ENCODE measurements at regions not wholly inside any gene's neighbourhood (a gene's known extent, or its start where the extent isn't known, plus 50 kb on each side); places are given as distances from the start of the nearest gene placed in this dataset.

DNA sequence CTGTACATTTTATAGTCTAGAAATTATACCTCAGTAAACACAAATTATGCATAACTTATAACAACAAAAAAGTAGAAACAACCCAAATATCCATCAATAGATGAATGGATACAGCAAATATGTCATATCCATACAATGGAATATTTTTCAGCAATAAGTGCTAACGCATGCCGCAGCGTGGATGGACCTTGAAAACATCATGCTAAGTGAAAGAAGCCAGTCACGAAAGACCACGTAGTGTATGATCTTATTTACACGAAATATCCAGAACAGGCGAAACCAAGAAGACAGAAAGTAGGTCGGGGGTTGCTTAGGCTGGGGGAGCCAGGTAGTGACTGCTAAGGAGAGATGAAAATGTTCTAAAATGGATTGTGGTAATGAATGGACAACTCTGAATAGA is 167.1 kb upstream of the MYCN start:
- Histone ChIP-seq H3K9me3 (no peaks in the 10 kb centered on the region), H3K4me1 (no peaks in the 10 kb centered on the region), H3K4me3 (no peak overlapping the region), H3K27me3 (no peaks in the 10 kb centered on the region), H3K27ac (no peak overlapping the region), H3K36me3 (no peaks in the 10 kb centered on the region)
- no peak for DNase-seq
- TF ChIP-seq, protein P1, sequence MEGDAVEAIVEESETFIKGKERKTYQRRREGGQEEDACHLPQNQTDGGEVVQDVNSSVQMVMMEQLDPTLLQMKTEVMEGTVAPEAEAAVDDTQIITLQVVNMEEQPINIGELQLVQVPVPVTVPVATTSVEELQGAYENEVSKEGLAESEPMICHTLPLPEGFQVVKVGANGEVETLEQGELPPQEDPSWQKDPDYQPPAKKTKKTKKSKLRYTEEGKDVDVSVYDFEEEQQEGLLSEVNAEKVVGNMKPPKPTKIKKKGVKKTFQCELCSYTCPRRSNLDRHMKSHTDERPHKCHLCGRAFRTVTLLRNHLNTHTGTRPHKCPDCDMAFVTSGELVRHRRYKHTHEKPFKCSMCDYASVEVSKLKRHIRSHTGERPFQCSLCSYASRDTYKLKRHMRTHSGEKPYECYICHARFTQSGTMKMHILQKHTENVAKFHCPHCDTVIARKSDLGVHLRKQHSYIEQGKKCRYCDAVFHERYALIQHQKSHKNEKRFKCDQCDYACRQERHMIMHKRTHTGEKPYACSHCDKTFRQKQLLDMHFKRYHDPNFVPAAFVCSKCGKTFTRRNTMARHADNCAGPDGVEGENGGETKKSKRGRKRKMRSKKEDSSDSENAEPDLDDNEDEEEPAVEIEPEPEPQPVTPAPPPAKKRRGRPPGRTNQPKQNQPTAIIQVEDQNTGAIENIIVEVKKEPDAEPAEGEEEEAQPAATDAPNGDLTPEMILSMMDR (IDR thresholded peaks at IDR 0.05), result no peak
- TF ChIP-seq POLR2A (IDR thresholded peaks at IDR 0.05), result no peak

DNA sequence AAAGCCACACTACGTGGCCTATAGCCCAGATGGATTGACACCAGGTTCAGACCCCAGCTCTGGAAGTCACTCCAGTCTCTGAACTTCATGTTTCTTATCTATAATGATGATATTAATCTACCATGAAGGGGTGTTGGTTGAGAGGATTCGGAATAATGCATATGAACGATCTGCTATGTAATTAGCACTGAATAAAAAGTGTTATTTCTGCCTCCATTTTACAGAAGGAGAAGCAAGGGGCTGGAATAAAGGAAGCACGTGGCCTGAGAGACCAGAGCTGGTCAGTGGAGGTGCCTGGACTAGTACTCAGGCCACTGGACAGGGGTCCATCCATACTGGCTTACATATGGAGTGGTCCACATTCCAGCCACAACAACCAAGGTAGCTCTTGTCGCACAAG is 166.5 kb upstream of the MYCN start:
- DNase-seq, result no peak
- no peak overlapping the region for H3K4me3 ChIP-seq
- no peak for TF ChIP-seq POLR2A (IDR thresholded peaks at IDR 0.05)
- TF ChIP-seq, protein P1 (IDR thresholded peaks at IDR 0.05), result no peak
- no peaks in the 10 kb centered on the region for H3K27me3 ChIP-seq
- no peaks in the 10 kb centered on the region for H3K9me3 ChIP-seq
- no peaks in the 10 kb centered on the region for H3K36me3 ChIP-seq
- H3K4me1 ChIP-seq, result no peaks in the 10 kb centered on the region
- H3K27ac ChIP-seq, result no peak overlapping the region

DNA sequence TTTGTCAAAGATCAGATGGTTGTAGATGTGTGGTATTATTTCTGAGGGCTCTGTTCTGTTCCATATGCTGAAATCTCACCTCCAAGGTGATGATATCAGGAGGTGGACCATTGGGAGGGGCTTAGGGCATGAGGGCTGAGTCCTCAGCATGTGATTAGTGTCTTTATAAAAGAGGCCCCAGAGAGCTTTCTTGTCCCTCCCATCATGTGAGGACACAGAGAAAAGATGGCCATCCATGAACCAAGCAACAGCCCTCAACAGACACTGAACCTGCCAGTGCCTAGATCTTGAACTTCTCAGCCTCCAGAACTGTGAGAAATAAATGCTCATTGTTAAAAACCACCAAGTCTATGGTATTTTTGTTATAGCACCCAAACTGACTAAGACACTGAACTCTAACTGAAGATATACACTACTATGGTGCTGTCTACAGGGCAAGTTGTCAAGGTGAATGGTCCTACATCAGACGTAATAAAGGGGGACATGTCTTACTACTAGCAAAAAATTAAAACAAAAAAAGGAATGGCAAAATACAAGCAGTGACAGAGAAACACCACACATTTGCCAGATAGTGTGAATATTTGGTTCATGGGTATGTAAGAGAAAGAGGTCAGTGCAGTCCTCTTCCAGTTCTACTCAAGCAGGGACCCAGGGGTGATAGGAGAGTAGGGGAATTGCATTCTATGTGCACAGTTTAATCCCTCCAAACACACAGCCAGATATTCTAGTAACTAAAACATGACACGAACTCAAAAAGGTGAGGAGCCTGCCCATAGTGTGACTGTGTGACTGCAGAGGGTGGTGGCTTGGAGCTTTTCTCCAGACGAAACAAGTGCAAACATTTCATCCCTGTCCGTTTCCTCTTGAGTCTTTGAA is 164.4 kb upstream of the MYCN start:
- no peaks in the 10 kb centered on the region for H3K9me3 ChIP-seq
- H3K4me3 ChIP-seq, result no peak overlapping the region
- H3K27ac ChIP-seq, result no peak overlapping the region
- H3K4me1 ChIP-seq, result no peaks in the 10 kb centered on the region
- H3K27me3 ChIP-seq, result no peaks in the 10 kb centered on the region
- DNase-seq, result no peak
- H3K36me3 ChIP-seq, result no peaks in the 10 kb centered on the region
- TF ChIP-seq, protein P1 (IDR thresholded peaks at IDR 0.05), result no peak
- no peak for TF ChIP-seq POLR2A (IDR thresholded peaks at IDR 0.05)

DNA sequence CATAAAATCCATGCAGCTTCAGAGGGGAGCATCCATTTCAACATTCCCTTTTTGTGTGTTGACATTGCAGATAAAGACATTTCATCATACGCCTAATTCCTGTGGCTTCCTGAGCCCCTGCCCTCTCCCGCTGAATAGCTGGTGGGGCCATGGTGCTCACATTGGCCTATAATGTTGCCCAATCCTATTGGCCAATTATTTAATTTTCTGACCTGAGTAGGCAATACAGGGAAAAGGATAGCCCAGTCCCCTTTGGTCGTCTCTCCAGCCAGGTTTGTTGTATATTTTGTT is 163.8 kb upstream of the MYCN start:
- TF ChIP-seq, protein P1 (IDR thresholded peaks at IDR 0.05), result no peak
- TF ChIP-seq POLR2A (IDR thresholded peaks at IDR 0.05), result no peak
- DNase-seq, result no peak
- no peaks in the 10 kb centered on the region for H3K4me1 ChIP-seq
- no peaks in the 10 kb centered on the region for H3K36me3 ChIP-seq
- no peaks in the 10 kb centered on the region for H3K9me3 ChIP-seq
- no peak overlapping the region for H3K27ac ChIP-seq
- H3K4me3 ChIP-seq, result no peak overlapping the region
- no peaks in the 10 kb centered on the region for H3K27me3 ChIP-seq

DNA sequence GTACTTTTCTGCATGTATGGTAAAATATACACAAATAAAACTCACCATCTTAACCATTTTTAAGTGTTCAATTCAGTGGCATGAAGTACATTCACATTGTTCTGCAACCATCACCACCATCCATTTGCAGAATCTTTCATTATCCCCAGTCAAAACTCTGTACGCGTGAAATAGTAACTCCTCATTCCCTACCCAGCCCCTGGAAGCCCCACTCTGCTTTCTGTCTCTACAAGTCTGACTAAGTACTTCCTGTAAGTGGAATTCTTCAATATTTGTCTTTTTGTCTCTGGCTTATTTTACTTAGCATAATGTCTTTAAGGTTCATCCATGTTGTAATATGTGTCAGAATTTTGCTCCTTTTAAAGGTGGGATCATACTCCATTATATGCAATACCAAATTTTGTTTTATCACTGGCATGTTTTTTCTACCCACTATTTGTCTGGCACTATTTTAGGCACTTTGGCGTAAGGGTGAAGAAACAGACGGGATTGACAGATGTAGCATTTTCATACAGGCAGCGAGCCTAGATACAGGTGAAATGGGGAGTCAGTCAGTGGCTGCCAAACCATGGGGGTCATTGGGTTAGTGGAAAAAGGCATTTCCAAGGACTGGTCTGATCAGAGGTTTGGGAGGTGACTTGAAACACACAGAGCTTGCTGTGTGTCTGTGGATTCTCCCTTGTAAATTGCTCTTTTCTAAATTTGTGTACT is 163.2 kb upstream of the MYCN start:
- no peak for DNase-seq
- Histone ChIP-seq H3K27ac (no peak overlapping the region), H3K27me3 (no peaks in the 10 kb centered on the region), H3K36me3 (no peaks in the 10 kb centered on the region), H3K4me1 (no peaks in the 10 kb centered on the region), H3K4me3 (no peak overlapping the region), H3K9me3 (no peaks in the 10 kb centered on the region)
- TF ChIP-seq, protein P1 (IDR thresholded peaks at IDR 0.05), result no peak
- TF ChIP-seq POLR2A (IDR thresholded peaks at IDR 0.05), result no peak

Measured in Peyer's patch (tissue), 4 donors.